ENCODE measurements at regions not wholly inside any gene's neighbourhood (a gene's known extent, or its start where the extent isn't known, plus 50 kb on each side); places are given as distances from the start of the nearest gene placed in this dataset.

DNA sequence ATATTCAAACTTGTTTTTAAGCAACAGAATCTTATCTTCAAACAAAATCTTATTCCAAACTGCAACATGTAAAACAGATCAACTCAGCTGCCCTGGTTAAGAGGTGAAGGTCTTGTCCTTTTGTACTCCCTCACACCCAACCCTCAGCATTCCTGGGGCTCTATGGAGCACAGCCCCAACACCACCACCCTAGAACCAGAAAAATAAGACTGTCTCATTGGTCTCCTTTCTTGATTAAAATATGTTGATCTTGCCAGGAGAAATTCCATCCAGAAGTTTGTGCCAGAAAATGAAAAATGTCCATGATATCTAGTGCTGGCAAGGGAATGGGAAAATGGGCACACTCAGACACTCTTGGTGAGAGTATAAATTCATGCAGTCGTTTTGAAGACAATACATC is 62.1 kb upstream of the TMEM17 start:
- intact Hi-C loops (cut with DNase I) = no loop called here
- DNase-seq (ENCODE audit: low spot score) = no peak

DNA sequence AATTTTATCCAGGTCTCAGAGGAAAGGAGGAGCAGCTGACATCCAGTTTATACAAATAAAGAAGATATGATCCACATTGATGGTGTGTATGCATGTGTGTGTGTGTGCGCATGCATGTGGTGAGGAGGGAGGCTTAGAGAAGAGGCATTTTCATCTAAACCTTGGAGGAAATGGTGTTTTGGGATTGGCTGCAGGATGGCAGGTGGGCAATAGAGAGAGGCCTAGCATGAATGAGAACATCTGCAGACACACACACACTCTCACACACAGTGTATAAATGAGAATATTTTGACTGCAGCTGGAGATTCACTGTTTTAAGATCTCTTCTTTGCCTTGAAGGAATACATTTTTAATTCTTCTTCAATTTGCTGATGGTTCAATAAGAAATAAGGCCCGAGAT is 61.7 kb upstream of the TMEM17 start:
- TF ChIP-seq POLR2A (IDR thresholded peaks at IDR 0.05) (no peak), POLR2AphosphoS5 (IDR thresholded peaks at IDR 0.05) (no peak)
- TF ChIP-seq, protein P1, sequence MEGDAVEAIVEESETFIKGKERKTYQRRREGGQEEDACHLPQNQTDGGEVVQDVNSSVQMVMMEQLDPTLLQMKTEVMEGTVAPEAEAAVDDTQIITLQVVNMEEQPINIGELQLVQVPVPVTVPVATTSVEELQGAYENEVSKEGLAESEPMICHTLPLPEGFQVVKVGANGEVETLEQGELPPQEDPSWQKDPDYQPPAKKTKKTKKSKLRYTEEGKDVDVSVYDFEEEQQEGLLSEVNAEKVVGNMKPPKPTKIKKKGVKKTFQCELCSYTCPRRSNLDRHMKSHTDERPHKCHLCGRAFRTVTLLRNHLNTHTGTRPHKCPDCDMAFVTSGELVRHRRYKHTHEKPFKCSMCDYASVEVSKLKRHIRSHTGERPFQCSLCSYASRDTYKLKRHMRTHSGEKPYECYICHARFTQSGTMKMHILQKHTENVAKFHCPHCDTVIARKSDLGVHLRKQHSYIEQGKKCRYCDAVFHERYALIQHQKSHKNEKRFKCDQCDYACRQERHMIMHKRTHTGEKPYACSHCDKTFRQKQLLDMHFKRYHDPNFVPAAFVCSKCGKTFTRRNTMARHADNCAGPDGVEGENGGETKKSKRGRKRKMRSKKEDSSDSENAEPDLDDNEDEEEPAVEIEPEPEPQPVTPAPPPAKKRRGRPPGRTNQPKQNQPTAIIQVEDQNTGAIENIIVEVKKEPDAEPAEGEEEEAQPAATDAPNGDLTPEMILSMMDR (IDR thresholded peaks at IDR 0.05) = no peak
- Histone ChIP-seq H3K27me3 (replicated peaks; ENCODE audit: insufficient read depth) (no peaks in the 10 kb centered on the region), H3K4me3 (no peak overlapping the region), H3K27ac (no peak overlapping the region), H3K9me3 (no peaks in the 10 kb centered on the region), H3K4me1 (replicated peaks) (no peaks in the 10 kb centered on the region), H3K36me3 (no peaks in the 10 kb centered on the region)
- 95% methylated on average over 2 of the region's 2 CpGs for WGBS
- intact Hi-C loops (cut with DNase I) = no loop called here
- no peak for DNase-seq (ENCODE audit: low spot score)

More for the DNA sequence above, 62.1 kb upstream of the TMEM17 start:
- Histone ChIP-seq H3K4me1 (replicated peaks) (no peaks in the 10 kb centered on the region), H3K27me3 (replicated peaks; ENCODE audit: insufficient read depth) (no peaks in the 10 kb centered on the region), H3K36me3 (no peaks in the 10 kb centered on the region), H3K4me3 (no peak overlapping the region), H3K9me3 (no peaks in the 10 kb centered on the region), H3K27ac (no peak overlapping the region)
- TF ChIP-seq, protein P1 (IDR thresholded peaks at IDR 0.05) = no peak
- no peak for TF ChIP-seq POLR2AphosphoS5 (IDR thresholded peaks at IDR 0.05)
- TF ChIP-seq POLR2A (IDR thresholded peaks at IDR 0.05) = no peak
- 51% methylated on average over 1 of the region's 1 CpG for WGBS

DNA sequence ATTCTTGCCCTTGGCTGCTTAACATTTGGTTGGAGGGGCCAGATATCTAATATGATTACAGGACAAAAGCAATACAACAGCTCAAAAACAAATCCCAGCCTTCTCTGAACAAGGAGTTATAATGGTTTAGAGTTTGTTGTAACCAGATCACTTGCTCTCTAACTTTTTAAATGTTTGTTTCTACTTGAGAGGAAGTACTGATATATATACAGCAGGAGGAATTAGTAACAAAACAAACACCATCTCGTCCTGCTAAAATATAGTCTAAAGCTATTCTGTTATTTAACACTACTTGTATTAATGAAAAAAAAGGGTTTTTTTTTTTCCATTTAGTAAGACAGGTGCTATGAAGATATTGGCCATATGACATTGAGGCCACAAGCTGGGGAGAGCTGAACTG is 60.9 kb upstream of the TMEM17 start:
- no peak for DNase-seq (ENCODE audit: low spot score)
- intact Hi-C loops (cut with DNase I) = no loop called here
- TF ChIP-seq POLR2AphosphoS5 (IDR thresholded peaks at IDR 0.05) (no peak), POLR2A (IDR thresholded peaks at IDR 0.05) (no peak)
- TF ChIP-seq, protein P1 (IDR thresholded peaks at IDR 0.05) = no peak
- no peak overlapping the region for H3K4me3 ChIP-seq
- H3K36me3 ChIP-seq = no peaks in the 10 kb centered on the region
- WGBS = 72% methylated on average over 1 of the region's 1 CpG
- H3K27ac ChIP-seq = no peak overlapping the region
- no peaks in the 10 kb centered on the region for H3K9me3 ChIP-seq
- no peaks in the 10 kb centered on the region for H3K27me3 ChIP-seq (replicated peaks; ENCODE audit: insufficient read depth)
- no peaks in the 10 kb centered on the region for H3K4me1 ChIP-seq (replicated peaks)

DNA sequence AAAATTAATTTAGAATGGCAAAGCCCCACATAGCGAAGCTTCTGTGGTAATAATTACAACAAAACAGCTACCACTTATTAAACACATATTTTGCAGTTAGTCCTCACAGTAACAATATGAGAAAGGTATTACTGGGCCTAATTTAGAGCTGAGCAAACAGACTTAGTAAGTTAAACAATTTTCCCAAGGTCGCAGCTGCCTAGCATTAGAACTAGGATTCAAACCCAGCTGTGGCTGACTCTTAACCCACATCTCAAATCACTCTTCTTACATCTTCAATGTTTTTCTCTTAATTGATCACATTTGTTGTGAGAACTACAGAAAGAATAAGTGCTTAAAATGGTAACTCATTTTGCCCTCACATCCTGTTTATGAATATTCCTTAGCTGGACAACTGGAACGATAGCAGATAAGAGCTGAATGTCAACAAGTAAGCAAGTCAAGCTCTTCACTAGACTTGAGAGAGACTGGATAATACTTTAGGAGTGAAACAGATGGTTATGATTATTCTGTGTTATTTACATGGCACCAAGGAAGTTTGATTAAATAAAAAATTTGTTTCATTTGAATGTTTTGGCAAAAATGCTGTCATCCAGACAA is 59.4 kb upstream of the TMEM17 start:
- TF ChIP-seq POLR2A (IDR thresholded peaks at IDR 0.05) = no peak
- TF ChIP-seq POLR2AphosphoS5 (IDR thresholded peaks at IDR 0.05) = no peak
- TF ChIP-seq, protein P1 (IDR thresholded peaks at IDR 0.05) = no peak
- H3K4me3 ChIP-seq = no peak overlapping the region
- H3K27me3 ChIP-seq (replicated peaks; ENCODE audit: insufficient read depth) = no peaks in the 10 kb centered on the region
- WGBS = 92% methylated on average over 3 of the region's 3 CpGs
- H3K36me3 ChIP-seq = no peaks in the 10 kb centered on the region
- intact Hi-C loops (cut with DNase I) = no loop called here
- no peaks in the 10 kb centered on the region for H3K9me3 ChIP-seq
- no peak overlapping the region for H3K27ac ChIP-seq
- H3K4me1 ChIP-seq (replicated peaks) = no peaks in the 10 kb centered on the region
- DNase-seq (ENCODE audit: low spot score) = no peak

DNA sequence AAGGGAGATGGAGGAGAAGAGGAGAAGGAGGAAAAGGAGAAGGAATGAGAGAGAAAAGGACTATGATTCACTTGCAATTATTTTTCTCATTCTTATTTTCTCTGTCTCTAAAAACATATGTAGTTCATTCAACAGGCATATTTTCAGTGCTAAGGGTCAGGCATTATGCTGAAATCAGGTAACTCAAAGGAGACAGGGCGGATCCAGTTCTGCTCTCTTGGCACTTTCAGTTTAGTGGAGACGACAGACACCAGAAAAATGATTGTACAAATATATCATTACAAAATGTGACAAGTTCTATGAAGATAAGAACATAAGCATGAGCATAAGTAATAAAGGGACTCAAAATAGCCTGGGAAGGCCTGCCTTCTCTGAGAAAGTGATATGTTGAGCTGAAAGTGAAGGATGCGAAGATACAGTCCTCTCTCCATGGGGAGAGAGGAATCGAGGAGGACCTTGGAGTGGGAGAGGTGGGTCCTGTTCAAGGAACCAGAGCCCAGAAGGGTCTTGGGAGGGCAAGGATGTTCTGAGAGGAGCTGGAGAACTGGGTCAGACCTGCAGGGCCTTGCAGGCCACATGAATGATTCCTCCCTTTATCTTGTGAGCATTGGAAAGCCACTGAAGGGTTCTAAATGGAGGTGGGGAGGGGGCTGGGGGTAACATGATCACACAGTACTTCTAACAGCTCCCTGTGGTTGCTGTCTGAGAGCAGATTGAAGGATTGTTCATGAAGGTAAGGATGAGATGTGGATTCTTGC is 58.6 kb upstream of the TMEM17 start:
- Histone ChIP-seq H3K36me3 (no peaks in the 10 kb centered on the region), H3K9me3 (no peaks in the 10 kb centered on the region), H3K4me1 (replicated peaks) (no peaks in the 10 kb centered on the region), H3K27ac (no peak overlapping the region), H3K4me3 (no peak overlapping the region), H3K27me3 (replicated peaks; ENCODE audit: insufficient read depth) (no peaks in the 10 kb centered on the region)
- no peak for TF ChIP-seq POLR2A (IDR thresholded peaks at IDR 0.05)
- no peak for DNase-seq (ENCODE audit: low spot score)
- WGBS = 92% methylated on average over 4 of the region's 4 CpGs
- intact Hi-C loops (cut with DNase I) = no loop called here
